ENCODE measurements at regions not wholly inside any gene's neighbourhood (a gene's known extent, or its start where the extent isn't known, plus 50 kb on each side); places are given as distances from the start of the nearest gene placed in this dataset.

GRCh38 chr15:70316059-70316600 is 218.4 kb upstream of the TLE3 start:
- no peak overlapping the region for H3K4me3 ChIP-seq (ENCODE audit: low read depth, low read length)
- in situ Hi-C loops (cut with HindIII; ENCODE audit: low sequenced_read_pairs) = no loop called here
- no peak for TF ChIP-seq CTCF (IDR thresholded peaks at IDR 0.05; ENCODE audit: low read depth, low read length)
- no peak for DNase-seq (ENCODE audit: low read depth, low spot score)

- H3K4me3 ChIP-seq (ENCODE audit: low read depth, low read length) = no peak overlapping the region
- in situ Hi-C loops (cut with HindIII; ENCODE audit: low sequenced_read_pairs) = no loop called here
- TF ChIP-seq CTCF (IDR thresholded peaks at IDR 0.05; ENCODE audit: low read depth, low read length) = no peak
- DNase-seq (ENCODE audit: low read depth, low spot score) = no peak
Observed at GRCh38 chr15:70315431-70315830, 217.7 kb upstream of the TLE3 start.

- no peak for DNase-seq (ENCODE audit: low read depth, low spot score)
- TF ChIP-seq CTCF (IDR thresholded peaks at IDR 0.05; ENCODE audit: low read depth, low read length) = no peak
- in situ Hi-C loops (cut with HindIII; ENCODE audit: low sequenced_read_pairs) = no loop called here
- no peak overlapping the region for H3K4me3 ChIP-seq (ENCODE audit: low read depth, low read length)
Observed at GRCh38 chr15:70314688-70315087, 217.0 kb upstream of the TLE3 start.

- no peak for TF ChIP-seq CTCF (IDR thresholded peaks at IDR 0.05; ENCODE audit: low read depth, low read length)
- in situ Hi-C loops (cut with HindIII; ENCODE audit: low sequenced_read_pairs) = no loop called here
- no peak for DNase-seq (ENCODE audit: low read depth, low spot score)
- no peak overlapping the region for H3K4me3 ChIP-seq (ENCODE audit: low read depth, low read length)
Observed at GRCh38 chr15:70314018-70314354, 216.3 kb upstream of the TLE3 start.

GRCh38 chr15:70313099-70314017 is 215.6 kb upstream of the TLE3 start:
- in situ Hi-C loops (cut with HindIII; ENCODE audit: low sequenced_read_pairs) = no loop called here
- no peak overlapping the region for H3K4me3 ChIP-seq (ENCODE audit: low read depth, low read length)
- no peak for TF ChIP-seq CTCF (IDR thresholded peaks at IDR 0.05; ENCODE audit: low read depth, low read length)
- no peak for DNase-seq (ENCODE audit: low read depth, low spot score)

DNA sequence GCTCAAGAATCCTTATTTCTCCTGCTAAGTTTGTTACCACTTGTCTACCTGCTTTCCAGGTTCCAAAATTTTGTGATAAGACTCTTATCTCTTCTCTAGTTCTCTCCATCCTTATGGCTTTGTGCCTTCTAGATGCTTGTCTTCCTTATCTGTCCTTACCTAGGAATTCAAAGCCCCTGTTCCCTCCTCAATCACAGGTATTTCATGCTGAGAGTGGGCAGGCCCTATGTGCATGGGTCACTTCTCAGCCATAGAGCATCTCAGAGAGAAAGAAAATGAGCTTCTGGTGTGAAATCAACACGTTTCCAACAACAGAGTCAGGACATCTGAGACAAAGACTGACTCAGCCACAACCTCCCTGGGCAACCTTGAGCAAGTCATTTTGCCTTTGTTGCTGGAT is 214.1 kb upstream of the TLE3 start:
- TF ChIP-seq CTCF (IDR thresholded peaks at IDR 0.05; ENCODE audit: low read depth, low read length) = no peak
- H3K4me3 ChIP-seq (ENCODE audit: low read depth, low read length) = no peak overlapping the region
- in situ Hi-C loops (cut with HindIII; ENCODE audit: low sequenced_read_pairs) = no loop called here
- no peak for DNase-seq (ENCODE audit: low read depth, low spot score)
